Neural cell (in vitro differentiated cells): ENCODE measurements at regions not wholly inside any gene's neighbourhood (a gene's known extent, or its start where the extent isn't known, plus 50 kb on each side); places are given as distances from the start of the nearest gene placed in this dataset.

Source experiments
- CTCF ChIP-seq: fragments of 450-650 bp; IDR thresholded peaks from 2 replicates; pipeline ENCODE4 v1.5.1; 2014; ENCODE audit warnings: antibody characterized with exemption, mild to moderate bottlenecking, moderate library complexity; ENCODE audit not compliant: poor library complexity, severe bottlenecking
- EP300 ChIP-seq: fragments of 450-650 bp; conservative IDR thresholded peaks from 2 replicates; pipeline ENCODE4 v1.6.1; 2014; ENCODE audit warnings: antibody characterized with exemption, mild to moderate bottlenecking, moderate library complexity; ENCODE audit not compliant: poor library complexity, severe bottlenecking
- MXI1 ChIP-seq: fragments of 450-650 bp; conservative IDR thresholded peaks from 2 replicates; pipeline ENCODE4 v1.6.1; 2014; ENCODE audit warnings: antibody characterized with exemption, mild to moderate bottlenecking; ENCODE audit not compliant: poor library complexity, severe bottlenecking

DNA sequence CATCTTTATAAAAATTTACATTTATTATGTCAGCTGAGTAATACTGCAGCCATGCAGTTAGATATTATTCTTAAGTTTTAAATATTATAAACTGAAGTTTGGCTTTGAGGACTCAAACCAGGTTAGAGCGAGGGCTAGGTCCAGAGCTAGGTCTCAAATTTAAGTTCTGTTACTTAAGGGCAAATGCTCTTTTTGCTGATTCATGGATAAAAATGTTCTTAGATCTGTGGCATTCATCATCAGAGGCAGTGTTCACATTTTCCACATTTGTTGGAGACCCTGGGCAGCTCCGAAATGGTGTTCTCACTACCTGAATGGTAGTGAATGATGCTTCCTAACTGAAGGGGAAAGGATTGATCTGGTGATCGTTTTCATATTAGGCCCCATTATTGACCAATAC lies 121.4 kb upstream of the MB21D2 start:
- TF ChIP-seq MXI1 (no peak), EP300 (no peak), CTCF (no peak)
